Kidney (tissue), 13 donors: ENCODE measurements at regions not wholly inside any gene's neighbourhood (a gene's known extent, or its start where the extent isn't known, plus 50 kb on each side); places are given as distances from the start of the nearest gene placed in this dataset.

Experiments
- DNase-seq, 5 donors: peaks; one replicate each; pipeline ENCODE4 v3.0.0-alpha.2; 2013 to 2020
- FAIRE-seq: peaks from 2 replicates; lab custom pipeline; 2012; peaks lifted over from hg19 to GRCh38; lab: Jason Lieb, UNC
- H3K27ac ChIP-seq, 2 donors: one replicate each; pipeline ENCODE4 v1.7.0; 2013; ENCODE audit warnings: low read depth in 2 of 2, low read length in 2 of 2, inconsistent platforms in 1 of 2
- H3K27me3 ChIP-seq: one replicate; pipeline ENCODE4 v1.7.1; 2013; ENCODE audit warnings: low read length, inconsistent platforms; ENCODE audit not compliant: control insufficient read depth, insufficient read depth
- H3K36me3 ChIP-seq, 3 donors: one replicate each; pipeline versions ENCODE4 v1.7.0 to v1.7.1; 2013; ENCODE audit warnings: low read length in 3 of 3, control low read depth in 1 of 3, inconsistent platforms in 1 of 3; ENCODE audit not compliant: insufficient read depth in 3 of 3, control insufficient read depth in 2 of 3
- H3K4me1 ChIP-seq, 3 donors: one replicate each; pipeline versions ENCODE4 v1.7.0 to v1.7.1; 2013; ENCODE audit warnings: low read length in 3 of 3, inconsistent platforms in 1 of 3, low read depth in 1 of 3; ENCODE audit not compliant: control insufficient read depth in 2 of 3, insufficient read depth in 2 of 3
- H3K4me3 ChIP-seq, 3 donors: one replicate each; pipeline versions ENCODE4 v1.7.0 to v1.8.1; 2013; ENCODE audit warnings: low read length in 3 of 3, control low read depth in 1 of 3, inconsistent platforms in 1 of 3
- H3K9ac ChIP-seq, 3 donors: one replicate each; pipeline versions ENCODE4 v1.7.0 to v1.7.1; 2013; ENCODE audit warnings: low read length in 3 of 3, control low read depth in 1 of 3, inconsistent platforms in 1 of 3
- H3K9me3 ChIP-seq, 3 donors: one replicate each; pipeline versions ENCODE4 v1.7.0 to v1.7.1; 2013; ENCODE audit warnings: low read length in 3 of 3, control low read depth in 1 of 3, inconsistent platforms in 1 of 3; ENCODE audit not compliant: control insufficient read depth in 2 of 3, insufficient read depth in 1 of 3
- CTCF ChIP-seq: IDR thresholded peaks from 3 replicates; pipeline ENCODE4 v1.5.1; 2012; ENCODE audit warnings: mild to moderate bottlenecking, moderate library complexity, borderline replicate concordance; ENCODE audit not compliant: insufficient read depth; ENCODE audit errors: extremely low read depth
- intact Hi-C: fragments of 100-400 bp; cut with DNase I; formaldehyde crosslinking; loops from one replicate; pipeline ENCODE4 v1.11.1; 2022
- donor health status: control.
- donor health status: control.
- donor health status: control.
- donor health status: control.
- donor health status: control.
- donor health status: DM: yes; HTN: yes; CAD: no.
- donor health status: Normal renal cell carcinoma (clear cell type).

GRCh38 chr9:78491402-78491801 lies 194.5 kb downstream of the PSAT1 start:
- no peak for TF ChIP-seq CTCF
- Histone ChIP-seq H3K27ac (no peak overlapping the region), H3K27me3 (no peaks in the 10 kb centered on the region), H3K36me3 (no peaks in the 10 kb centered on the region), H3K4me3 (no peak overlapping the region), H3K9ac (no peak overlapping the region), H3K9me3 (no peaks in the 10 kb centered on the region), H3K4me1 (no peaks in the 10 kb centered on the region)
- FAIRE-seq (no peak), DNase-seq (no peak)
- intact Hi-C loops, result no loop called here

- H3K9me3 ChIP-seq, result no peaks in the 10 kb centered on the region
- DNase-seq (no peak), FAIRE-seq (no peak)
- H3K27ac ChIP-seq, result no peak overlapping the region
- no peak overlapping the region for H3K9ac ChIP-seq
- no peaks in the 10 kb centered on the region for H3K4me1 ChIP-seq
- no peak for TF ChIP-seq CTCF
- intact Hi-C loops, result no loop called here
- H3K4me3 ChIP-seq, result no peak overlapping the region
- H3K36me3 ChIP-seq, result no peaks in the 10 kb centered on the region
- no peaks in the 10 kb centered on the region for H3K27me3 ChIP-seq
Measured at GRCh38 chr9:78493166-78493742, 196.3 kb downstream of the PSAT1 start.

- no peak overlapping the region for H3K27ac ChIP-seq
- no peak overlapping the region for H3K9ac ChIP-seq
- no peaks in the 10 kb centered on the region for H3K4me1 ChIP-seq
- intact Hi-C loops, result no loop called here
- H3K27me3 ChIP-seq, result no peaks in the 10 kb centered on the region
- no peak for DNase-seq
- no peak for FAIRE-seq
- H3K4me3 ChIP-seq, result no peak overlapping the region
- no peak for TF ChIP-seq CTCF
- no peaks in the 10 kb centered on the region for H3K9me3 ChIP-seq
- no peaks in the 10 kb centered on the region for H3K36me3 ChIP-seq
Measured at GRCh38 chr9:78502566-78502965, 205.6 kb downstream of the PSAT1 start.

GRCh38 chr9:78505546-78505945 lies 208.6 kb downstream of the PSAT1 start:
- Histone ChIP-seq H3K4me1 (no peaks in the 10 kb centered on the region), H3K27ac (no peak overlapping the region), H3K4me3 (no peak overlapping the region), H3K9me3 (no peaks in the 10 kb centered on the region), H3K9ac (no peak overlapping the region), H3K36me3 (no peaks in the 10 kb centered on the region), H3K27me3 (no peaks in the 10 kb centered on the region)
- TF ChIP-seq CTCF, result no peak
- no peak for DNase-seq
- intact Hi-C loops, result no loop called here
- no peak for FAIRE-seq
